HG03097 (cell line): ENCODE measurements at regions not wholly inside any gene's neighbourhood (a gene's known extent, or its start where the extent isn't known, plus 50 kb on each side); places are given as distances from the start of the nearest gene placed in this dataset.
"Not testable (repeated sequence)": the region's sequence is repeated elsewhere in the genome, so short reads cannot be mapped to it uniquely, and the experiment has no call there.

Experiments used
- ATAC-seq: cut with Tn5 transposase; IDR thresholded peaks from one replicate; pipeline ENCODE4 v1.9.1; 2021; ENCODE audit not compliant: unreplicated experiment, low FRiP score

DNA sequence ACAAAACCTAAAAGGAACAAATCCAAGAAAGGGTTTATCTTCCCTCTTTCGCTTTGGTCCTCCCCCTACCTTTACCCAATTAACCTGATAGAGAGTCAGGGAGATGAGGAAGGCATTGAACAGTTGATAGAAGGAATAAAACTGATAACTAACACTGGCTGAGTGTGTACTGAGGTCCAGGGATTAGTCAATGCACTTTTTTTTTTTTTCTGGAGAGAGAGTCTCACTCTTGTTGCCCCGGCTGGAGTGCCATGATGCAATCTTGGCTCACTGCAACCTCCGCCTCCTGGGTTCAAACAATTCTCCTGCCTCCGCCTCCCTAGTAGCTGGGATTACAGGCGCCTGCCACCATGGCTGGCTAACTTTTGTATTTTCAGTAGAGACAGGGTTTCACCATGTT, 250.2 kb upstream of the CWC22 start:
- no peak for ATAC-seq

GRCh38 chr2:180255981-180256380, 248.9 kb upstream of the CWC22 start:
- ATAC-seq = no peak

DNA sequence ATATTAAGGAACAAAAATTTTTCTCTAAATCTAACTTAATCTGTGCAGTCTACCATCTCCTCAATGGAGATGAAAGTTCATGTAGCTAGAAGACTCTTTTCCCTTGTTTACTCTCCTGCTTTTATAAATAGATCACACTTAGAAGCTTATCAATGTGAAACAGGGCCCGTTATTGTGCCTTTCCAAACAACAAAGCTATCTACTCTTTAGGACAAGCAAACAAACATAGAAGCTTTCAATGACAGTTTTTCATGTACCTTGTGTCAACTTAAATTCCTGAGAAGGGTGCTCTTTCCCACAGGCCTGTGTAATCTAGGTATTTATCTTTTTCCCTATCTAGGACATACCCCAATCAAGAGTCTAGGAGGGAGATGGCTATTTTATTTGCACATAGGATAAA, 247.8 kb upstream of the CWC22 start:
- ATAC-seq = no peak

GRCh38 chr2:180247658-180248057, 240.6 kb upstream of the CWC22 start:
- ATAC-seq = no peak

- no peak for ATAC-seq
Observed at GRCh38 chr2:180246268-180246667, 239.2 kb upstream of the CWC22 start.

DNA sequence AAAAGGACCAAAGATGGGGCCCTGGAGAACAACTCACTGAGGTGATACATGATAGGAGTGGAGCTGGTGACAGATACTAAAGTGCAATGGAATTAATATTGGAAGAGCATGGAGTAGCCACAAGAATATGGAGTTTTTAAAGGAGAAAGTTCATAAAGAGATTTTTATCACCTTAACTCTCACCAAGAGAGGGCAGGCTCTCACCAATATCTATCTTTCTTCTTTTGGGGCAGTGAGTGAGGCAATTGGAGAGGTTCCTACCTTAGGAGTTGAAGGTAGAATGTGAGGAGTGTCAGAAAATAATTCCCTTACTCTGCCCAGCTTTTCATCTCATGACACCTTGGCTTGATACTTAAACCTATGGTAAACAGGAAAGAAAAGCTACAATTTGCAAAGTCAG, 233.7 kb upstream of the CWC22 start:
- ATAC-seq = no peak

GRCh38 chr2:180238729-180239128, 231.6 kb upstream of the CWC22 start:
- ATAC-seq = no peak

- ATAC-seq = not testable (repeated sequence)
Observed at GRCh38 chr2:180236061-180236460, 229.0 kb upstream of the CWC22 start.

- ATAC-seq = not testable (repeated sequence)
Observed at GRCh38 chr2:180235506-180235905, 228.4 kb upstream of the CWC22 start.

DNA sequence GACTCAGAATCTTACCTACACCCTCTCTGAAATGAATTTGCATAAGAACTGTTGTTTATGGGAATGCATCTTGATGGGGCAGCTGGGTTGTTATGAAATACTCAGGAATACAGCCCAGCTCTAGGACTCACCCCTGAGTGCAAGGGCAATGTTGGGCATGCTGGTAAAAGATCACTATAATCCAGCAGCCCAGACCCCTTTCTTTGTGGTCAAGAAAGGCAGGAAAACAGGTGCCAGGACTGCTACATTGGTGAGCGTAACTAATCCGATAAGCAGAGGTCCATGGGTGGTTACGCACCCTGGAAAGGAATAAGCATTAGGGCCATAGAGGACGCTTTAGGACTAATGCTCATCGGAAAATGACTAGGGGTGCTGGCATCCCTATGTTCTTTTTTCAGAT, 227.9 kb upstream of the CWC22 start:
- ATAC-seq = not testable (repeated sequence)

- no peak for ATAC-seq
Observed at GRCh38 chr2:180231015-180231414, 223.9 kb upstream of the CWC22 start.

DNA sequence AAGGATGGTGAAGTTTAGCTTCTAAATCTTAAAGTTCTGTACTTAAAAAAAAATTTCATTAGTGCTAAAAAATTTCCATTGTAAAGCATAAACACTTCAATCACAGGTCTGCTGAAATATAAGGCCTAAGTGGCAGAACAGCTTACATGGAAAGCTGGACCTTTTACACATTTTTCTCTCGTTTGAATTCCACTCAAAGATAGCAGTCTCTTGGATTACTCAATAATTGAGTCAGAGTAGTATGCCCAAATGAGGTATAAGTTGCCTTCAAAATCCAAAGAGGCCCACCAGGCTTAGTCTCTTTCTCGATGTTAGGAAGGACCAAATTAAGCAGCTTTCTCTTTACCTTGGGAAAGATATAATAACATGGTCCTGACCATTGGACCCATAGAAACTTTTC, 220.4 kb upstream of the CWC22 start:
- no peak for ATAC-seq

- no peak for ATAC-seq
Observed at GRCh38 chr2:180225118-180225517, 218.0 kb upstream of the CWC22 start.

DNA sequence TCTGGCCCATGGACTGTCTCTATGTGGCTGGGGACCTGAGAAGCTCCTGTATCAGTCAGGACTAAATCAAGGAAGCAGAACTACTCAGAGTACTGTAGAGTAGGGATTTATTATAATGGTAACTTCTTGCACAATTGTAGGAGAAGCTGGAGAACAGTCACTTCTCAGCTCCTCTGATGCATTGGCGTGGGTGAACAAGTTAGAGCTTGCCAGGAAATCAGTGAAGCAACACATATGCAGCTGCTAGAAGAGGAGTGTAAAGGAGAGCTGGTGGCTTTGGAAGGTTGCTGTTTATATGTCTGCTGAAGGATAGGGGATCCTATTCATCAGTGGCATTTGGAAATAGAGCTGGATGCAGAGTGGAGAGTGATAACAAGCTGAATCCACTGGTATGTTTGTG, 215.5 kb upstream of the CWC22 start:
- ATAC-seq = no peak

- ATAC-seq = no peak
Observed at GRCh38 chr2:180219491-180219890, 212.4 kb upstream of the CWC22 start.

DNA sequence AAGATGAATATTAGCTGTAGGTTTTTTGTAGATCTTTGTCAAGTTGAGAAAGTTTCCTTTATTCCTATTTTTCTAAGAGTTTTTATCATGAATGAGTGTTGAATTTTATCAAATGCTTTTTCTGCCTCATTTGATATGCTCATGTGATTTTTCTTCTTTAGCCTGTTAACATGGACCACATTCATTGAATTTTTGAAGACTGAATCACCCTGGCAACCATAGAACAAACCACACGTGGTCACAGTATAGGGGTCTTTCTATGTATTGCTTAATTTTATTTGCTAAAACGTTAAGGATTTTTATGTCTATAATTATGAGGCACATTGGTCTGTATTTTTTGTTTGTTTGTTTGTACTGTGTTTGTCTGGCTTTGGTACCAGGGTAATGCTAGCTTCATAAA, 201.7 kb upstream of the CWC22 start:
- ATAC-seq = no peak

DNA sequence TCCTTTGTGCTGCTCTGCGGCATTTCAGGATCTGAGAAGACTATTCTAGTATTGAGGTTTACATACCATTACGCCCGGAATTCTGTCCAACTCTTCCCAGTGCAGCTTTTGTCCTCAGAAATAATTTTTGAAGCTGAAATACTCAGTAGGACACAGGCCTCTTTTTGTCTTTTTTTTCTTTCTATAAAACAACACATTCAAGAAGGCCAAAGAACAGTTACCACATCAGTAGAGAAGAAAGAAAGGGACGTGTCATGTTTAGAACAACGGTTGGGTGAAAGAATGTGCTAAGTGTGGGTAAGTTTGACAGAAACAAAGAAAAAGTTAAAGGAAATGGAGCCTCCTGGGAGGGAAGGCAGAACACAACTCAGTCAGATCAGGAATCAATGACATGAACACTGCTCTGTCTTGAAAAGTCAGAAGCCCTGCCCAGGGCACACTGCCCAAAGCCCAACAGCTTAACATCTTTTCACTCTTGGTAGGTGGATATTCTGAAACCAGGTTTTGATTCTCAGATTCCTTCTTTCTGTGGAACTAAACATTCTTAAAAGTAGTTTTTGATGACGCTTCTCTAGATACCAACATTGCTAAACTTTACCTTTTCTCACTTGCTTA, 198.6 kb upstream of the CWC22 start:
- ATAC-seq = no peak

DNA sequence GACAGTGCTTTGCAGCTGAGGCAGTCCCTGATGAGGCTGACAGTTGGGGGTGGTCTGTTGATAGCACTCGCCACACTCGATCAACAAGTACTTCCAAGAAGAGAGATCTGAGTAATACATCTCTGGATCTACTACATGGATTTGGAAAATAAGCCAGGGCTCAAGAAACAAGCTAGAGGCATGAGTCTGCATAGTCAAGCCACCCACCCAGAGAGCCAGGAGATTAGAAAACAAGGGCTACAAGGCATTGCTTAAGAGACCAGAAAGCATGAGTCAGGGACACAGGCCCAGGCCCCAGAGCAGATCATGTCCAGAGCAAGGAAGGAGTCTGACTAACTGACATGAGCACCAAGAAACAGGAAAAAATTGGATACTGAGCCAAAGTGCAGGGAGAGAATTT, 196.9 kb upstream of the CWC22 start:
- no peak for ATAC-seq

DNA sequence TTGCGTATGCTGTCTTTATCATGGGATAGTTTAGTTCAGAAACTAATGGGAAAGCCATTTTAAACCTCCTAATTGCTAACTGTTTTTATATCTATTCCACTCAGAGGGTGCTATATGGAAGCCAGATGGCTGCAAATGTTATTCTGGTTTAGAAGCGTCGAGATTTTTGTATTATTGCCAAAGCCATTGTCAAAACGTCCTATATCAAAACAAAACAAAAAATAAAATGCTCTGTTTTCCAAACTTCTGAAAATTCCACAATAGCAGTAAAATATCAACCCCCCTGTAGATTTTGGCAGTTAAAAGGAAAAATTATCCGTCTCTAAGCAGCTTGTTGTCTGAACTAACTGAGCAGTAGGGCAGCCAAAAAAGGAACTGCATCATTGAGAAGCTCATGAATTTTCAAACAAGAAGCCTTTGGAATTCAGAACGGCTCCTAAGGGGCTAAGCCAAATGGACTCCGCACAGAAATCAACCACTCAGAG, 195.4 kb upstream of the CWC22 start:
- ATAC-seq = no peak

DNA sequence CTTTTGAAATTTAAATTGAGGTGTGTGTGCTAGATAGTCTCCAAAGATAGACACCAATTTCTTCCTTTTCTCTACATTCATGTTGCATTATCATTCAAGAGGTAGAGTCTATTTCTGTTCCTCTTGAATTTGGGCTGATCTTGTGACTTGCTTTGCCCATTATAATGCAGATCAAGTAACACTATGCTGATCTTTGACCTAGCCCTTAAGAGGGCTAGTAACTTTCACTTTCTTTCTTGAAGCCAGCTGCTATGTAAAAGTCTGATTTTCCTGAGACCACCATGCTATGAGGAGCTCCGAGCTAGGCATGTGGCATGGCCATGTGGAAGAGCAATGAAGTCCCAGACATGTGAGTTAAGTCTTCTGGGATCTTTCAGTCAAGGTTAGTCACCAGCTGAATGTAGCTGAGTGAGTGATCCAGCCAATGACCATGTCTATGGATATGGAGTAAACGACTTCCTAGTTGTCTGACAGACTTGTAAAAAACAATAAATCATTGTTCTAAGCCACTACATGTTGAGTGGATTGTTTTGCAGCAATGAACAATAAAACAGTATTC, 189.4 kb upstream of the CWC22 start:
- ATAC-seq = no peak

DNA sequence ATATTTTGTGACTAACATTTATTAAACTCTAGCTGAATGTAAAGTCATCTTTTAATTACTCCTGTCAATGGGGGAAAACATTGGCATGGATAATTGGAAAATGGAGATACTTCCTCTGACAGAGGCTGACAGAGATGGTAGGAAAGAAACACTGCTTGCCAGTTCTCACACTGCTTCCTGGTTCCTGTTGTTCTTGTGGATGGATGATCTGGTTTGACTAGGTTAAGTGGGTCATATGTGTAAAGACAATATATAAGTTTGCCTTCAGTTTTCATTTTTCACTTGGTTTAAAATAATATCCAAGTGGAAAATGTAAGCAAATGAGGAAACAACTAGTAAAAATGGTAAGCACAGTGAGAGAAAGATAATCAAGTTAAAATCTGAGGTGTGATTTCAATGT, 188.8 kb upstream of the CWC22 start:
- no peak for ATAC-seq

DNA sequence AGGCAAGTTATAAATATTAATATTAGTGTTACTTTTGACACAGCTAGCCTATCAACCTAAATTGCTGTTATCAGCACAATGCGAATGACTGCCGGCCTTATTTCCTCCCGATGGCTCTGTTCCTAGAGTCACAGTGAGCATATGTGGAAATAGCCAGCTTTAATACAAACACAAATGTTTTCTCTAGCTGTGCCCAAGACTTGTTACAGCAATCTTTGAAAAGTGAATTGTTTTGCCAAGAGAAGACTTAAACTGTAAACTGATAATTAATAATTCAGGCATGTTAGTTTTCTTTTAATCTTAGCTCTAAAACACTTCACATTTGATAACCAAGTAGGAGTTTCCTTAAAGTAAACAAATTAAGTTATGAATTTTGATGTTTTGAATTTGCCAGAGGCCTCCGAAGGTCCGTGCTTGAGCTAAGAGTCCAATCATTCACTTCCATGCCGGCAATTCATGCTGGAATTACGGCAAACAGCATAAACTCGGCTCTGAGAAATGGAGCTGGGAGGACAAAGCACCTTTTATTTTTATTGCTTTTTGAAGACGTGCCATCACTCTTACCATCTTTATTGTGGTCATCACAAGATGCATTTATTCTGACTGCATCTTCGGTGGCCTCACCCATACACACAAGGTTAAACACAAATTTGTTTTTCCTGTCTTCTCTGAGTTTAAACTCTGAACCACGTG, 184.5 kb upstream of the CWC22 start:
- ATAC-seq = no peak
